ENCODE measurements at regions not wholly inside any gene's neighbourhood (a gene's known extent, or its start where the extent isn't known, plus 50 kb on each side); places are given as distances from the start of the nearest gene placed in this dataset.

DNA sequence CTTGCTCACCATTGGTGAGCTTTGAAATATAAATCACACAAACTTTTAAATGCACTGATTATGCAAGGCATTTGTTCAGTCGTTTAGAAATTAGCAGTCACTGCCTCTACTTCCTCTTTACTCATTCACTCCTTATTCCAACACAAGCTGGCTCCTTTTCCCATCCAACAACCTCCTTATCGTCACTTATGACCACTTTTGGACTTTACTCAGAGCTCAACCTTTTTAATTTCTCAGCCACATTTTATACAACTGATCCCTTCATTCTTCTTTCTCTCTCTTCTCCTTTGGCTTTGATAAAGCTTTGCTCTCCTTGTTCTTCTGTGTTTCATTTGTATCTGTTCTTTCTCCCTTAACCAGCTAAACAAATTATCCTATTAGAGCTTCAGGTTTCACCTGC is 126.4 kb upstream of the PLEKHA5 start:
- Histone ChIP-seq H3K36me3 (ENCODE audit: control insufficient read depth, insufficient read depth, low read length) (no peaks in the 10 kb centered on the region), H3K27me3 (replicated peaks; ENCODE audit: control insufficient read depth, insufficient read depth, low read length) (no peaks in the 10 kb centered on the region), H3K4me1 (peaks cover 19% of the 10 kb centered on the region), H3K9me3 (no peaks in the 10 kb centered on the region), H3K4me3 (ENCODE audit: low read depth, low read length) (no peak overlapping the region)
- intact Hi-C loops (cut with micrococcal nuclease; ENCODE audit: unreplicated experiment), result no loop called here
- Mint-ChIP-seq H3K27me3 (ENCODE audit: insufficient read depth, unreplicated experiment) (no peaks in the 10 kb centered on the region), H3K9me3 (ENCODE audit: unreplicated experiment) (no peaks in the 10 kb centered on the region), H3K4me1 (ENCODE audit: low read depth, unreplicated experiment) (no peaks in the 10 kb centered on the region), H3K27ac (ENCODE audit: unreplicated experiment) (no peak overlapping the region), H3K4me3 (ENCODE audit: unreplicated experiment) (no peak overlapping the region), H3K36me3 (ENCODE audit: insufficient read depth, unreplicated experiment) (no peaks in the 10 kb centered on the region)
- ChIA-PET CTCF (no interaction called here), POLR2A (no interaction called here)
- BruUV-seq (replicated peaks), result no TSS peak
- DNase-seq, result no peak
- TF ChIP-seq, protein P1, sequence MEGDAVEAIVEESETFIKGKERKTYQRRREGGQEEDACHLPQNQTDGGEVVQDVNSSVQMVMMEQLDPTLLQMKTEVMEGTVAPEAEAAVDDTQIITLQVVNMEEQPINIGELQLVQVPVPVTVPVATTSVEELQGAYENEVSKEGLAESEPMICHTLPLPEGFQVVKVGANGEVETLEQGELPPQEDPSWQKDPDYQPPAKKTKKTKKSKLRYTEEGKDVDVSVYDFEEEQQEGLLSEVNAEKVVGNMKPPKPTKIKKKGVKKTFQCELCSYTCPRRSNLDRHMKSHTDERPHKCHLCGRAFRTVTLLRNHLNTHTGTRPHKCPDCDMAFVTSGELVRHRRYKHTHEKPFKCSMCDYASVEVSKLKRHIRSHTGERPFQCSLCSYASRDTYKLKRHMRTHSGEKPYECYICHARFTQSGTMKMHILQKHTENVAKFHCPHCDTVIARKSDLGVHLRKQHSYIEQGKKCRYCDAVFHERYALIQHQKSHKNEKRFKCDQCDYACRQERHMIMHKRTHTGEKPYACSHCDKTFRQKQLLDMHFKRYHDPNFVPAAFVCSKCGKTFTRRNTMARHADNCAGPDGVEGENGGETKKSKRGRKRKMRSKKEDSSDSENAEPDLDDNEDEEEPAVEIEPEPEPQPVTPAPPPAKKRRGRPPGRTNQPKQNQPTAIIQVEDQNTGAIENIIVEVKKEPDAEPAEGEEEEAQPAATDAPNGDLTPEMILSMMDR (IDR thresholded peaks at IDR 0.05; ENCODE audit: insufficient read depth in 1 of 2, low read depth in 1 of 2, low read length in 1 of 2, severe bottlenecking in 1 of 2, unreplicated experiment in 1 of 2), result no peak

DNA sequence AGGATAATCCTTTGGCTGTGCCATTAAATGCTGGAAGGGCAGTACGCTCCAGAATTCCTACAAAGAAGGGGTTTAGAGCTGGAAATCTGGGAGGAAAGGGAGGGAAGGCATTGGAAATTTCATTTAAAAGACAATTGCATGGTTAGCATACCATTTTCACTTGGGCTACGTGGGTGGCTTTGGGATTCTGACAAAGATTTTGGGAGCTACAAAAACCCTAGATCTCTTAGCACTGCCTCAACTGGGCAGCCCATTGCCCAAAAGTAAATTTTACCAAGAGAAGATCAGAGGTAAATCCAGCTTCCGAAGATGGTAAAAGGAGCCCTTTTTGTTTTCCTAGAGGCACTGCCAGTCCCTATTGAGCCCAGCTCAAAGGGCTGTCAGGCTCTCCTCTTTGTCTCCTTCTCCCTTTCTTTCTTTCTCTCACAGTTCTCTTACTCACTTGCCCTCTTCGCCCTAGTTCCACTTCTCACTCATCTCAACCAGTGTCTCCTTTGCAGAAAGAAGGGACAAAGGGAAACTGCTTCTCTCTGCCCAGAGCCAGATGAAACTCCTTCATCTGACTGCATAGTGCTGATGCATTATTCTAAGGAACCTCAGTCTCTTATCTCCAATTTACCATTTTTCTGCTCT is 125.4 kb upstream of the PLEKHA5 start:
- Mint-ChIP-seq H3K4me3 (ENCODE audit: unreplicated experiment) (no peak overlapping the region), H3K9me3 (ENCODE audit: unreplicated experiment) (no peaks in the 10 kb centered on the region), H3K36me3 (ENCODE audit: insufficient read depth, unreplicated experiment) (no peaks in the 10 kb centered on the region), H3K27ac (ENCODE audit: unreplicated experiment) (no peak overlapping the region), H3K4me1 (ENCODE audit: low read depth, unreplicated experiment) (no peaks in the 10 kb centered on the region), H3K27me3 (ENCODE audit: insufficient read depth, unreplicated experiment) (no peaks in the 10 kb centered on the region)
- TF ChIP-seq, protein P1 (IDR thresholded peaks at IDR 0.05; ENCODE audit: insufficient read depth in 1 of 2, low read depth in 1 of 2, low read length in 1 of 2, severe bottlenecking in 1 of 2, unreplicated experiment in 1 of 2), result no peak
- CTCF ChIA-PET, result no interaction called here
- Histone ChIP-seq H3K4me3 (ENCODE audit: low read depth, low read length) (no peak overlapping the region), H3K27me3 (replicated peaks; ENCODE audit: control insufficient read depth, insufficient read depth, low read length) (no peaks in the 10 kb centered on the region), H3K9me3 (no peaks in the 10 kb centered on the region), H3K36me3 (ENCODE audit: control insufficient read depth, insufficient read depth, low read length) (no peaks in the 10 kb centered on the region), H3K4me1 (peaks cover 22% of the 10 kb centered on the region)
- no peak for DNase-seq
- POLR2A ChIA-PET, result no interaction called here
- intact Hi-C loops (cut with micrococcal nuclease; ENCODE audit: unreplicated experiment), result no loop called here
- BruUV-seq (replicated peaks), result no TSS peak

DNA sequence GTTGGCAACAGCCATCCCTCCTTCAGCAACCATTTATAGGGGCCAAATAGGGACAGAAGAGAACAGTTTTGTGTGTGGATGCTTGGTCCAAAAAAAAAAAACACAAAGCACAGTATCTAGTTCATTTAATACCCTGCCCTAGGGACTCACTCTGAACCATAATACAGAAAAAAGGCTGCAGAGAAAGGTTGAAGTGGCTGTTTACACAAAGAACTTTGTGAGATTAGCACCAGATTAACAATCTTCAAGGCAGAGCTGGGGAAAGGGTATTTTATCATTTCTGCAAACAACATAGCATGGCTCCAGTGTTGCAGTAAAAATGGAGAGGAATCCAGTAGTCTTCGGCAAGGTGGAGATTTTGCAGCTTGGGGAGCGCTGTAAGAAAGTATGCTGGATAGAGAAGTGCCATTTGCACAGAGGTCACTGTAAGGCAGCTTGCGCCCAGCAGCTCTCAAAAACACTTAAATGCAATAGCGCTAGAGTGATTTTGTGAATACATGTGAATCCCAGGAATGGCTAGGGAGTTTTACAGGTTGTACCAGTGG is 124.2 kb upstream of the PLEKHA5 start:
- no peak overlapping the region for H3K4me3 Mint-ChIP-seq (ENCODE audit: unreplicated experiment)
- peaks cover 34% of the 10 kb centered on the region for H3K4me1 ChIP-seq
- BruUV-seq (replicated peaks), result no TSS peak
- ChIA-PET POLR2A (no interaction called here), CTCF (interaction anchor here (1.2 kb wide), 1 partner anchor 40 kb away, joined by 4 read pairs; no protein-coding TSS in a partner anchor)
- H3K36me3 Mint-ChIP-seq (ENCODE audit: insufficient read depth, unreplicated experiment), result no peaks in the 10 kb centered on the region
- no peaks in the 10 kb centered on the region for H3K9me3 ChIP-seq
- H3K4me3 ChIP-seq (ENCODE audit: low read depth, low read length), result no peak overlapping the region
- H3K9me3 Mint-ChIP-seq (ENCODE audit: unreplicated experiment), result no peaks in the 10 kb centered on the region
- H3K36me3 ChIP-seq (ENCODE audit: control insufficient read depth, insufficient read depth, low read length), result no peaks in the 10 kb centered on the region
- intact Hi-C loops (cut with micrococcal nuclease; ENCODE audit: unreplicated experiment), result no loop called here
- H3K27me3 Mint-ChIP-seq (ENCODE audit: insufficient read depth, unreplicated experiment), result no peaks in the 10 kb centered on the region
- TF ChIP-seq, protein P1 (IDR thresholded peaks at IDR 0.05; ENCODE audit: insufficient read depth in 1 of 2, low read depth in 1 of 2, low read length in 1 of 2, severe bottlenecking in 1 of 2, unreplicated experiment in 1 of 2), result no peak
- H3K4me1 Mint-ChIP-seq (ENCODE audit: low read depth, unreplicated experiment), result peaks cover 12% of the 10 kb centered on the region
- H3K27ac Mint-ChIP-seq (ENCODE audit: unreplicated experiment), result no peak overlapping the region
- DNase-seq, result peak in 1 of 2 experiments; percentile 15
- H3K27me3 ChIP-seq (replicated peaks; ENCODE audit: control insufficient read depth, insufficient read depth, low read length), result no peaks in the 10 kb centered on the region
